Mesenchymal stem cell (in vitro differentiated cells and primary cell): ENCODE measurements at regions not wholly inside any gene's neighbourhood (a gene's known extent, or its start where the extent isn't known, plus 50 kb on each side); places are given as distances from the start of the nearest gene placed in this dataset.

Source experiments
- DNase-seq: peaks from one replicate; pipeline ENCODE4 v3.0.0-alpha.2; 2013
- H2AFZ ChIP-seq: one replicate; pipeline ENCODE4 v1.6.1; 2013; ENCODE audit warnings: low read depth, mild to moderate bottlenecking, control low read depth, inconsistent platforms, low read length, moderate library complexity
- H2AK5ac ChIP-seq: 2 replicates; pipeline ENCODE4 v1.6.1; 2013; ENCODE audit warnings: low read length, moderate library complexity, mild to moderate bottlenecking, inconsistent platforms; ENCODE audit not compliant: severe bottlenecking
- H2BK120ac ChIP-seq: one replicate; pipeline ENCODE4 v1.6.1; 2013; ENCODE audit warnings: low read depth, mild to moderate bottlenecking, inconsistent platforms, low read length, moderate library complexity
- H2BK12ac ChIP-seq, 2 experiments: one replicate each; pipeline ENCODE4 v1.6.1; 2013; ENCODE audit warnings: inconsistent platforms in 2 of 2, low read length in 2 of 2, mild to moderate bottlenecking in 2 of 2, moderate library complexity in 2 of 2, control low read depth in 1 of 2
- H2BK15ac ChIP-seq: one replicate; pipeline ENCODE4 v1.6.1; 2013; ENCODE audit warnings: mild to moderate bottlenecking, low read depth, inconsistent platforms; ENCODE audit not compliant: poor library complexity, severe bottlenecking
- H2BK5ac ChIP-seq: 2 replicates; pipeline ENCODE4 v1.6.1; 2013; ENCODE audit warnings: low read depth, mild to moderate bottlenecking, low read length, control low read depth, inconsistent platforms; ENCODE audit not compliant: poor library complexity, severe bottlenecking
- H3K14ac ChIP-seq, 2 experiments: one replicate each; pipeline ENCODE4 v1.6.1; 2013; ENCODE audit warnings: inconsistent platforms in 2 of 2, low read length in 2 of 2, control low read depth in 1 of 2, mild to moderate bottlenecking in 1 of 2, moderate library complexity in 1 of 2
- H3K18ac ChIP-seq, 2 experiments: one replicate each; pipeline ENCODE4 v1.6.1; 2013; ENCODE audit warnings: inconsistent platforms in 2 of 2, low read length in 2 of 2, control low read depth in 1 of 2, low read depth in 1 of 2, mild to moderate bottlenecking in 1 of 2
- H3K23ac ChIP-seq, 2 experiments: one replicate each; pipeline ENCODE4 v1.6.1; 2013; ENCODE audit warnings: inconsistent platforms in 2 of 2, low read length in 2 of 2, mild to moderate bottlenecking in 2 of 2, moderate library complexity in 2 of 2, control low read depth in 1 of 2
- H3K27ac ChIP-seq: 2 replicates; pipeline ENCODE4 v1.5.1; 2013; ENCODE audit warnings: mild to moderate bottlenecking, moderate library complexity, low read length, control low read depth, inconsistent platforms; ENCODE audit not compliant: poor library complexity, severe bottlenecking
- H3K27me3 ChIP-seq, 2 experiments: 2 replicates each; pipeline versions ENCODE4 v1.6.1 to v1.7.0; 2013; ENCODE audit warnings: low read length in 2 of 2, mild to moderate bottlenecking in 2 of 2, moderate library complexity in 2 of 2, control low read depth in 1 of 2, inconsistent platforms in 1 of 2; ENCODE audit not compliant: control insufficient read depth in 1 of 2, insufficient read depth in 1 of 2
- H3K36me3 ChIP-seq, 2 experiments: 2 replicates each; pipeline versions ENCODE4 v1.6.1 to v1.7.0; 2013; ENCODE audit warnings: low read length in 2 of 2, control low read depth in 1 of 2, inconsistent platforms in 1 of 2, low read depth in 1 of 2, mild to moderate bottlenecking in 1 of 2; ENCODE audit not compliant: insufficient read depth in 2 of 2, control insufficient read depth in 1 of 2
- H3K4ac ChIP-seq, 2 experiments: one replicate each; pipeline ENCODE4 v1.6.1; 2013; ENCODE audit warnings: inconsistent platforms in 2 of 2, low read length in 2 of 2, mild to moderate bottlenecking in 2 of 2, moderate library complexity in 2 of 2, control low read depth in 1 of 2, low read depth in 1 of 2
- H3K4me1 ChIP-seq: 2 replicates; pipeline ENCODE4 v1.6.1; 2013; ENCODE audit warnings: low read depth, low read length, control low read depth; ENCODE audit not compliant: control insufficient read depth, insufficient read depth
- H3K4me2 ChIP-seq: 2 replicates; pipeline ENCODE4 v1.6.1; 2013; ENCODE audit warnings: low read length, mild to moderate bottlenecking, inconsistent platforms; ENCODE audit not compliant: poor library complexity, severe bottlenecking
- H3K4me3 ChIP-seq, 2 experiments: 2 replicates each; pipeline versions ENCODE4 v1.5.1 to v1.7.0; 2013; ENCODE audit warnings: low read length in 2 of 2, mild to moderate bottlenecking in 2 of 2, control low read depth in 1 of 2, low read depth in 1 of 2; ENCODE audit not compliant: insufficient read depth in 1 of 2
- H3K79me1 ChIP-seq: replicated peaks from 2 replicates; pipeline ENCODE4 v1.6.1; 2013; ENCODE audit warnings: mild to moderate bottlenecking, control low read depth, low read length, inconsistent platforms; ENCODE audit not compliant: poor library complexity, severe bottlenecking
- H3K9ac ChIP-seq: 2 replicates; pipeline ENCODE4 v1.7.0; 2013; ENCODE audit warnings: mild to moderate bottlenecking, low read length, moderate library complexity
- H3K9me3 ChIP-seq: 2 replicates; pipeline ENCODE4 v1.7.0; 2013; ENCODE audit warnings: mild to moderate bottlenecking, low read length; ENCODE audit not compliant: control insufficient read depth
- H4K8ac ChIP-seq: one replicate; pipeline ENCODE4 v1.6.1; 2013; ENCODE audit warnings: inconsistent platforms, mild to moderate bottlenecking, low read length, moderate library complexity
- H4K91ac ChIP-seq: one replicate; pipeline ENCODE4 v1.6.1; 2013; ENCODE audit warnings: mild to moderate bottlenecking, low read length, inconsistent platforms
- WGBS: methylation state at CpG from one replicate; pipeline ENCODE4 v1.1.7; 2013; ENCODE audit warnings: mixed read lengths; 5-methylcytosine and 5-hydroxymethylcytosine counted together

- Histone ChIP-seq H3K18ac (no peak overlapping the region), H3K14ac (no peak overlapping the region), H3K4me3 (no peak overlapping the region), H3K27me3 (no peaks in the 10 kb centered on the region), H3K4me2 (no peak overlapping the region), H3K4me1 (peaks cover 2% of the 10 kb centered on the region), H3K9me3 (no peaks in the 10 kb centered on the region), H2AFZ (no peak overlapping the region), H2BK15ac (no peak overlapping the region), H3K4ac (no peak overlapping the region), H2BK120ac (no peak overlapping the region), H4K8ac (no peak overlapping the region), H3K79me1 (no peaks in the 10 kb centered on the region), H2BK12ac (no peak overlapping the region), H2BK5ac (no peak overlapping the region), H2AK5ac (no peak overlapping the region), H4K91ac (no peak overlapping the region), H3K27ac (no peak overlapping the region), H3K36me3 (no peaks in the 10 kb centered on the region), H3K23ac (no peak overlapping the region), H3K9ac (no peak overlapping the region)
- DNase-seq = peak; percentile 72
- WGBS = no CpG with 5 or more reads among the region's 1 CpG
These were observed 632.4 kb downstream of the CDH11 start for GRCh38 chr16:64489449-64489848.

DNA sequence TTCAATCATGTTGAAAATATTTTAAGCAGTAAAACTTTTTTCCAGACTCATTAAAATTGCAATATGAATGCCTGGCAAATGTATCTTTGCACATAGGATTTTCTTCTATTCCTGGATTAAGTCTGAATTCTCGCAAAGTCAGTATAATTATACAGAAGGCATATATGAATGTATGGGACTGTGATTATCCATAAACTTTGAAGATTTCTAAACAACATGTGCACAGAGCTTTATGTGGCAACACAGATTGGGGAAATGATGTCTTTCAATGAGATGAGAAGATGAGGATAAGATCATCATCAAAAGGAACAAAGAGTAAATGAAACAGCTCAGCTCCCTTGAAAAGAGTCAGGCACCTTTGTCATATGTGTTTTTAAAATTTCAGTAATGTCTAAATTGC is 635.3 kb downstream of the CDH11 start:
- no peak overlapping the region for H3K9ac ChIP-seq
- H3K14ac ChIP-seq = no peak overlapping the region
- no peak overlapping the region for H3K4me3 ChIP-seq
- H2BK5ac ChIP-seq = no peak overlapping the region
- no peak for DNase-seq
- no peak overlapping the region for H4K8ac ChIP-seq
- H3K9me3 ChIP-seq = no peaks in the 10 kb centered on the region
- H3K4ac ChIP-seq = no peak overlapping the region
- H4K91ac ChIP-seq = no peak overlapping the region
- H3K4me2 ChIP-seq = no peak overlapping the region
- H3K18ac ChIP-seq = no peak overlapping the region
- H3K27me3 ChIP-seq = no peaks in the 10 kb centered on the region
- no peaks in the 10 kb centered on the region for H3K4me1 ChIP-seq
- H2BK15ac ChIP-seq = no peak overlapping the region
- H2AFZ ChIP-seq = no peak overlapping the region
- no peak overlapping the region for H3K27ac ChIP-seq
- no peak overlapping the region for H3K23ac ChIP-seq
- no peaks in the 10 kb centered on the region for H3K36me3 ChIP-seq
- 100% methylated on average over 1 of the region's 1 CpG for WGBS
- no peak overlapping the region for H2BK120ac ChIP-seq
- H2BK12ac ChIP-seq = no peak overlapping the region
- no peaks in the 10 kb centered on the region for H3K79me1 ChIP-seq
- no peak overlapping the region for H2AK5ac ChIP-seq

DNA sequence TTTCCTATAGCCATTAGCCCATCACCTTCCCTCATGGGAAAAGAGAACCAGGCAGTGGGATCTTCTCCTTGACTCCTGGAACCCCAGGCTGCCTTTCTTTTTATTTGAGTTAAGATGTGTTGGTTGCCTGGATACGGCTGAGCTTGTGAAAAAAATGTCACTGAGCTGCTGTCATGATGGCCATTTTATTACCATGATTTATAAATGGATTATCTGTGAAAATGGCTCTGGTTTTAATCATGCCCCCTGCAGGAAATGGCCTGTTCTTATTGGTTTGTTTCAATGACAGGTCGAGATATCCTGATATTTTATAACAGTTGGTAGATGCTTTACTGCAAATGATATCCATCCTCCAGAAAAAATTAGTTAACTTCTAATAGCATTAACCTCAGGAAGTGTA is 640.4 kb downstream of the CDH11 start:
- Histone ChIP-seq H2AK5ac (no peak overlapping the region), H3K27me3 (no peaks in the 10 kb centered on the region), H2BK120ac (no peak overlapping the region), H2BK5ac (no peak overlapping the region), H3K4me2 (no peak overlapping the region), H2BK15ac (no peak overlapping the region), H3K79me1 (no peaks in the 10 kb centered on the region), H4K91ac (no peak overlapping the region), H3K18ac (no peak overlapping the region), H3K36me3 (no peaks in the 10 kb centered on the region), H3K9me3 (no peaks in the 10 kb centered on the region), H2BK12ac (no peak overlapping the region), H3K4ac (no peak overlapping the region), H3K23ac (no peak overlapping the region), H3K9ac (no peak overlapping the region), H3K4me1 (peaks cover 6% of the 10 kb centered on the region), H2AFZ (no peak overlapping the region), H4K8ac (no peak overlapping the region), H3K4me3 (no peak overlapping the region), H3K27ac (no peak overlapping the region), H3K14ac (no peak overlapping the region)
- peak; percentile 58 for DNase-seq
- WGBS = 38% methylated on average over 1 of the region's 2 CpGs

GRCh38 chr16:64478252-64478906 is 643.5 kb downstream of the CDH11 start:
- peak; percentile 57 for DNase-seq
- Histone ChIP-seq H3K4me3 (no peak overlapping the region), H3K18ac (peak overlapping the region in 1 of 2 experiments; percentile 34), H2BK120ac (no peak overlapping the region), H3K36me3 (no peaks in the 10 kb centered on the region), H3K14ac (no peak overlapping the region), H3K9ac (peak overlapping the region; percentile 5), H2AFZ (no peak overlapping the region), H3K79me1 (no peaks in the 10 kb centered on the region), H3K4ac (no peak overlapping the region), H4K91ac (no peak overlapping the region), H3K4me2 (peak overlapping the region; percentile 42), H3K23ac (no peak overlapping the region), H4K8ac (no peak overlapping the region), H3K27ac (peak overlapping the region; percentile 90), H3K9me3 (no peaks in the 10 kb centered on the region), H3K4me1 (peaks cover 6% of the 10 kb centered on the region), H2AK5ac (no peak overlapping the region), H2BK15ac (no peak overlapping the region), H2BK5ac (peak overlapping the region; percentile 58), H2BK12ac (no peak overlapping the region), H3K27me3 (no peaks in the 10 kb centered on the region)
- WGBS = 10% methylated on average over 4 of the region's 5 CpGs
